Neural crest cell (in vitro differentiated cells): ENCODE measurements at regions not wholly inside any gene's neighbourhood (a gene's known extent, or its start where the extent isn't known, plus 50 kb on each side); places are given as distances from the start of the nearest gene placed in this dataset.

Experiments used
- DNase-seq: peaks from one replicate; pipeline ENCODE4 v3.0.0; 2021; ENCODE audit warnings: low read depth, mixed read lengths, low spot score
- H3K27ac Mint-ChIP-seq: one replicate; pipeline ENCODE4 v1.8.0; 2021; ENCODE audit warnings: mild to moderate bottlenecking, mixed read lengths; ENCODE audit not compliant: unreplicated experiment
- H3K27me3 Mint-ChIP-seq: 2 replicates; pipeline ENCODE4 v1.8.0; 2021; ENCODE audit warnings: low read depth, mild to moderate bottlenecking, mixed read lengths
- H3K36me3 Mint-ChIP-seq: 2 replicates; pipeline ENCODE4 v1.8.0; 2021; ENCODE audit warnings: low read depth, mild to moderate bottlenecking, mixed read lengths
- H3K4me1 Mint-ChIP-seq: 2 replicates; pipeline ENCODE4 v1.8.0; 2021; ENCODE audit warnings: mixed read lengths
- H3K4me3 Mint-ChIP-seq: one replicate; pipeline ENCODE4 v1.8.0; 2021; ENCODE audit warnings: mild to moderate bottlenecking, mixed read lengths
- H3K9me3 Mint-ChIP-seq: 2 replicates; pipeline ENCODE4 v1.8.0; 2021; ENCODE audit warnings: mixed read lengths
- TF ChIP-seq, protein P1 (sequence below): fragments of 200-600 bp; sonication (generic); conservative IDR thresholded peaks from 2 replicates; pipeline ENCODE4 v1.5.0; 2021; ENCODE audit warnings: antibody characterized with exemption, mild to moderate bottlenecking

GRCh38 chrX:63934160-63934559 is 149.1 kb upstream of the ARHGEF9 start:
- H3K27ac Mint-ChIP-seq = no peak overlapping the region
- H3K9me3 Mint-ChIP-seq = no peaks in the 10 kb centered on the region
- peaks cover 4% of the 10 kb centered on the region for H3K4me1 Mint-ChIP-seq
- DNase-seq = no peak
- no peaks in the 10 kb centered on the region for H3K27me3 Mint-ChIP-seq
- H3K4me3 Mint-ChIP-seq = no peak overlapping the region
- H3K36me3 Mint-ChIP-seq = no peaks in the 10 kb centered on the region
- TF ChIP-seq, protein P1, sequence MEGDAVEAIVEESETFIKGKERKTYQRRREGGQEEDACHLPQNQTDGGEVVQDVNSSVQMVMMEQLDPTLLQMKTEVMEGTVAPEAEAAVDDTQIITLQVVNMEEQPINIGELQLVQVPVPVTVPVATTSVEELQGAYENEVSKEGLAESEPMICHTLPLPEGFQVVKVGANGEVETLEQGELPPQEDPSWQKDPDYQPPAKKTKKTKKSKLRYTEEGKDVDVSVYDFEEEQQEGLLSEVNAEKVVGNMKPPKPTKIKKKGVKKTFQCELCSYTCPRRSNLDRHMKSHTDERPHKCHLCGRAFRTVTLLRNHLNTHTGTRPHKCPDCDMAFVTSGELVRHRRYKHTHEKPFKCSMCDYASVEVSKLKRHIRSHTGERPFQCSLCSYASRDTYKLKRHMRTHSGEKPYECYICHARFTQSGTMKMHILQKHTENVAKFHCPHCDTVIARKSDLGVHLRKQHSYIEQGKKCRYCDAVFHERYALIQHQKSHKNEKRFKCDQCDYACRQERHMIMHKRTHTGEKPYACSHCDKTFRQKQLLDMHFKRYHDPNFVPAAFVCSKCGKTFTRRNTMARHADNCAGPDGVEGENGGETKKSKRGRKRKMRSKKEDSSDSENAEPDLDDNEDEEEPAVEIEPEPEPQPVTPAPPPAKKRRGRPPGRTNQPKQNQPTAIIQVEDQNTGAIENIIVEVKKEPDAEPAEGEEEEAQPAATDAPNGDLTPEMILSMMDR = no peak

GRCh38 chrX:63932907-63933306 is 147.9 kb upstream of the ARHGEF9 start:
- H3K36me3 Mint-ChIP-seq = no peaks in the 10 kb centered on the region
- no peak for DNase-seq
- no peaks in the 10 kb centered on the region for H3K27me3 Mint-ChIP-seq
- H3K4me1 Mint-ChIP-seq = peaks cover 4% of the 10 kb centered on the region
- H3K27ac Mint-ChIP-seq = no peak overlapping the region
- no peaks in the 10 kb centered on the region for H3K9me3 Mint-ChIP-seq
- TF ChIP-seq, protein P1 = no peak
- H3K4me3 Mint-ChIP-seq = no peak overlapping the region

DNA sequence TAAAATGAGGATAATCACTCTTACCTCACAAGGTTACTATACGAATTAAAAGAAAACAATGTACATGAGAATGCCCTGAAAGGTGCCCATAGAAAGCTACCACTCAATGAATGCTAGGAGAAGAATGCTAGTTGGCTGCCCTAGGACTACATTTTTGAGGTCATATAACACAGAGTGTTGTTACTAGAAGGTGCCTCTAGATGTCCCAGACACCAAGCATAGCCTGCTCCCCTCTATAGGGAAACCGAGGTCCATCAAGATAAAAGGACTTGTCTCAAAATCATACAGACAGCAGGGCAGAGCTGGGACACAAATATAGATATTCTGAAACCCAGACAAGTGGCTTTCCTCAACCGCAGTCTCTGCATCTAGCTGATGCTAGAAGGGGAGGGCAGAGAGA is 147.0 kb upstream of the ARHGEF9 start:
- Mint-ChIP-seq H3K27me3 (no peaks in the 10 kb centered on the region), H3K4me3 (no peak overlapping the region), H3K36me3 (no peaks in the 10 kb centered on the region), H3K27ac (no peak overlapping the region), H3K9me3 (no peaks in the 10 kb centered on the region), H3K4me1 (peaks cover 4% of the 10 kb centered on the region)
- TF ChIP-seq, protein P1 = no peak
- DNase-seq = no peak

- no peak for DNase-seq
- TF ChIP-seq, protein P1 = peak; percentile 52
- no peak overlapping the region for H3K4me3 Mint-ChIP-seq
- H3K27me3 Mint-ChIP-seq = no peaks in the 10 kb centered on the region
- peaks cover 2% of the 10 kb centered on the region for H3K36me3 Mint-ChIP-seq
- H3K4me1 Mint-ChIP-seq = peaks cover 4% of the 10 kb centered on the region
- H3K27ac Mint-ChIP-seq = no peak overlapping the region
- H3K9me3 Mint-ChIP-seq = no peaks in the 10 kb centered on the region
Observed at GRCh38 chrX:63930140-63930539, 145.1 kb upstream of the ARHGEF9 start.

DNA sequence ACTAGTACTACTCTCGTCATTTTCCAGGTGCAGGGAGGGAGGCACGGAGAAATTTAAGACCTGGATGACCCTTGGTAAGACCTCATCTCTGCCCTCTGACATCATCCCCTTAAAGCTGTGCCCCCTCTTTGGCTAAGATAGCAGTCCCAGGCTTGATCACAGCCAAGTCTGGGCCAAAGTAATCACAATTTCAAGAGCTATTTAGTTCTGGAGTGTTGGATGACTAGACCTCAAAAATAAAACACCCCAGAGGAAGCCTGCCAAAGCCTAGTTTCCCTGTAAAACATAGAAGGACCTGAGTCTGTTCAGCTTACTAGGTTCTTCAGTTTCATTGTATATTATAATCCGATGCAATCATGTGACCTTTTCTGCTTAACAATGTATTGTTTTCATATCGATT is 144.6 kb upstream of the ARHGEF9 start:
- no peaks in the 10 kb centered on the region for H3K9me3 Mint-ChIP-seq
- H3K27ac Mint-ChIP-seq = no peak overlapping the region
- H3K27me3 Mint-ChIP-seq = no peaks in the 10 kb centered on the region
- peaks cover 2% of the 10 kb centered on the region for H3K36me3 Mint-ChIP-seq
- no peak for DNase-seq
- TF ChIP-seq, protein P1 = no peak
- H3K4me3 Mint-ChIP-seq = no peak overlapping the region
- H3K4me1 Mint-ChIP-seq = peaks cover 4% of the 10 kb centered on the region

DNA sequence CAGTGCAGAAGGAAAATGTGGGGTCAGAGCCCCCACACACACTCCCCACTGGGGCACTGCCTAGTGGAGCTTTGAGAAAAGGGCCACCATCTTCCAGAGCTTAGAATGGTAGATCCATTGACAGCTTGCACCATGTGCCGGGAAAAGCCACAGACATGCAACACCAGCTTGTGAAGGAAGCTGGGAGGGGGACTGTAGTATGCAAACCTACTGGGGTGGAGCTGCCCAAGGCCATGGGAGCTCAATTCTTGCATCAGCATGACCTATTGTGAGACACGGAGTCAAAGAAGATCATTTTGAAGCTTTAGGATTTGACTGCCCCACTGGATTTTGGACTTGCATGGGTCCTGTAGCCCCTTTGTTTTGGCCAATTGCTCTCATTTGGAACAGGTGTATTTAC is 142.8 kb upstream of the ARHGEF9 start:
- Mint-ChIP-seq H3K4me1 (no peaks in the 10 kb centered on the region), H3K4me3 (no peak overlapping the region), H3K9me3 (no peaks in the 10 kb centered on the region), H3K27me3 (no peaks in the 10 kb centered on the region), H3K27ac (no peak overlapping the region), H3K36me3 (peaks cover 2% of the 10 kb centered on the region)
- no peak for DNase-seq
- TF ChIP-seq, protein P1 = no peak
